Neutrophil (primary cell): ENCODE measurements at regions not wholly inside any gene's neighbourhood (a gene's known extent, or its start where the extent isn't known, plus 50 kb on each side); places are given as distances from the start of the nearest gene placed in this dataset.
"Not testable (repeated sequence)": the region's sequence is repeated elsewhere in the genome, so short reads cannot be mapped to it uniquely, and the experiment has no call there.

Experiments used
- H3K27ac ChIP-seq: fragments of 200-600 bp; sonication (generic); 2 replicates; pipeline ENCODE4 v1.5.1; 2016; ENCODE audit warnings: mild to moderate bottlenecking, moderate library complexity
- H3K27me3 ChIP-seq: fragments of 200-600 bp; sonication (generic); 2 replicates; pipeline ENCODE4 v1.6.0; 2016; ENCODE audit warnings: mild to moderate bottlenecking
- H3K36me3 ChIP-seq: fragments of 200-600 bp; sonication (generic); 2 replicates; pipeline ENCODE4 v1.5.1; 2017
- H3K4me1 ChIP-seq, 2 experiments: fragments of 200-600 bp in 1 of 2; sonication (generic) in 1 of 2; 1 replicate in 1 of 2; 2 replicates in 1 of 2; pipeline versions ENCODE4 v1.5.1 to v1.6.1; 2013 to 2016; ENCODE audit warnings: low read depth in 1 of 2, low read length in 1 of 2, mild to moderate bottlenecking in 1 of 2, moderate library complexity in 1 of 2; ENCODE audit not compliant: control insufficient read depth in 1 of 2, insufficient read depth in 1 of 2
- H3K4me3 ChIP-seq, 2 experiments: fragments of 200-600 bp in 1 of 2; sonication (generic) in 1 of 2; 1 replicate in 1 of 2; 2 replicates in 1 of 2; pipeline ENCODE4 v1.5.1; 2013 to 2016; ENCODE audit warnings: low read depth in 1 of 2, low read length in 1 of 2, mild to moderate bottlenecking in 1 of 2, moderate library complexity in 1 of 2
- H3K9me3 ChIP-seq: fragments of 200-600 bp; sonication (generic); 2 replicates; pipeline ENCODE4 v1.5.1; 2016
- CTCF ChIP-seq: fragments of 200-600 bp; sonication (generic); IDR thresholded peaks from 2 replicates; pipeline ENCODE4 v1.5.1; 2016; ENCODE audit warnings: antibody characterized with exemption

- Histone ChIP-seq H3K36me3 (no peaks in the 10 kb centered on the region), H3K27me3 (no peaks in the 10 kb centered on the region), H3K4me1 (peaks cover 27% of the 10 kb centered on the region in 2 experiments), H3K27ac (no peak overlapping the region), H3K9me3 (no peaks in the 10 kb centered on the region), H3K4me3 (no peak overlapping the region)
- no peak for TF ChIP-seq CTCF
These were observed 154.9 kb upstream of the PZP start for GRCh38 chr12:9363145-9363544.

GRCh38 chr12:9361879-9362326 is 153.7 kb upstream of the PZP start:
- no peak overlapping the region for H3K4me3 ChIP-seq

GRCh38 chr12:9354009-9354754 is 146.0 kb upstream of the PZP start:
- not testable (repeated sequence) for H3K4me1 ChIP-seq

More at GRCh38 chr12:9361879-9362326, 153.7 kb upstream of the PZP start:
- Histone ChIP-seq H3K9me3 (no peaks in the 10 kb centered on the region), H3K4me1 (peaks cover 25 to 27% of the 10 kb centered on the region in 2 experiments), H3K36me3 (no peaks in the 10 kb centered on the region), H3K27me3 (no peaks in the 10 kb centered on the region), H3K27ac (no peak overlapping the region)
- TF ChIP-seq CTCF, result no peak

GRCh38 chr12:9351136-9351535 is 142.9 kb upstream of the PZP start:
- Histone ChIP-seq H3K27me3 (no peaks in the 10 kb centered on the region), H3K9me3 (peaks cover 7% of the 10 kb centered on the region), H3K36me3 (no peaks in the 10 kb centered on the region), H3K27ac (no peak overlapping the region), H3K4me1 (peaks cover 5% of the 10 kb centered on the region in 2 experiments), H3K4me3 (no peak overlapping the region)
- TF ChIP-seq CTCF, result no peak

More at GRCh38 chr12:9354009-9354754, 146.0 kb upstream of the PZP start:
- H3K36me3 ChIP-seq, H3K4me3 ChIP-seq, H3K9me3 ChIP-seq, H3K27ac ChIP-seq, H3K27me3 ChIP-seq: not testable (repeated sequence)

GRCh38 chr12:9349888-9350885 is 142.0 kb upstream of the PZP start:
- Histone ChIP-seq H3K27me3 (no peaks in the 10 kb centered on the region), H3K9me3 (peaks cover 7% of the 10 kb centered on the region), H3K27ac (no peak overlapping the region), H3K36me3 (no peaks in the 10 kb centered on the region), H3K4me3 (no peak overlapping the region), H3K4me1 (peaks cover 5% of the 10 kb centered on the region in 2 experiments)
- TF ChIP-seq CTCF, result no peak
